PC-9 (cell line): ENCODE measurements at regions not wholly inside any gene's neighbourhood (a gene's known extent, or its start where the extent isn't known, plus 50 kb on each side); places are given as distances from the start of the nearest gene placed in this dataset.

ENCODE experiments used
- BruUV-seq: library from RNA; stranded (reverse); fragments of 400-500 nt; replicated peaks from 2 replicates; lab custom pipeline; 2021; lab: Mats Ljungman, UMichigan
- CTCF ChIA-PET: fragments of 300-600 bp; sonication (Branson Sonifier 250); formaldehyde crosslinking; loops from one replicate; lab custom pipeline; 2022; ENCODE audit warnings: antibody characterized with exemption; lab: Charles Lee
- POLR2A ChIA-PET: fragments of 300-600 bp; sonication (Branson Sonifier 250); formaldehyde crosslinking; loops from one replicate; lab custom pipeline; 2022; ENCODE audit warnings: antibody characterized with exemption; ENCODE audit not compliant: unreplicated experiment; lab: Charles Lee
- DNase-seq, 2 experiments: peaks; one replicate each; pipeline versions ENCODE4 v3.0.0 to v3.0.0-alpha.2; 2015 to 2022; ENCODE audit warnings: mixed read lengths in 1 of 2
- H2AFZ ChIP-seq: fragments of 200-600 bp; sonication (generic); 2 replicates; pipeline ENCODE4 v1.8.1; 2017; ENCODE audit warnings: antibody characterized with exemption
- H3F3A ChIP-seq: fragments of 200-600 bp; sonication (generic); 2 replicates; pipeline ENCODE4 v1.8.1; 2017; ENCODE audit warnings: antibody characterized with exemption, mild to moderate bottlenecking, low read depth; ENCODE audit not compliant: insufficient read depth
- H3K27ac ChIP-seq: fragments of 200-600 bp; sonication (generic); 2 replicates; pipeline ENCODE4 v1.6.1; 2016; ENCODE audit warnings: mixed run types
- H3K27me3 ChIP-seq: fragments of 200-600 bp; sonication (generic); 2 replicates; pipeline ENCODE4 v1.6.1; 2016; ENCODE audit warnings: low read depth, mixed run types; ENCODE audit not compliant: insufficient read depth
- H3K36me3 ChIP-seq: fragments of 200-600 bp; sonication (generic); 2 replicates; pipeline ENCODE4 v1.6.1; 2016; ENCODE audit warnings: low read depth, mixed run types
- H3K4me1 ChIP-seq: fragments of 200-600 bp; sonication (generic); replicated peaks from 2 replicates; pipeline ENCODE4 v1.6.1; 2016; ENCODE audit warnings: mixed run types; ENCODE audit not compliant: insufficient read depth
- H3K4me2 ChIP-seq: fragments of 200-600 bp; sonication (generic); 2 replicates; pipeline ENCODE4 v1.6.1; 2017; ENCODE audit warnings: mixed run types
- H3K4me3 ChIP-seq: fragments of 200-600 bp; sonication (generic); 2 replicates; pipeline ENCODE4 v1.6.1; 2016; ENCODE audit warnings: mixed run types
- H3K79me2 ChIP-seq: fragments of 200-600 bp; sonication (generic); 2 replicates; pipeline ENCODE4 v1.6.1; 2017; ENCODE audit warnings: low read depth, mixed run types
- H3K9me2 ChIP-seq: fragments of 200-600 bp; sonication (generic); 2 replicates; pipeline ENCODE4 v1.8.1; 2017; ENCODE audit warnings: mild to moderate bottlenecking; ENCODE audit not compliant: insufficient read depth
- H3K9me3 ChIP-seq: fragments of 200-600 bp; sonication (generic); 2 replicates; pipeline ENCODE4 v1.8.1; 2016; ENCODE audit warnings: low read depth; ENCODE audit not compliant: insufficient read depth
- H4K20me1 ChIP-seq: fragments of 200-600 bp; sonication (generic); 2 replicates; pipeline ENCODE4 v1.8.1; 2017; ENCODE audit not compliant: insufficient read depth
- CTCF ChIP-seq: fragments of 200-600 bp; sonication (generic); conservative IDR thresholded peaks from 2 replicates; pipeline ENCODE4 v1.6.1; 2017; ENCODE audit warnings: mixed run types, antibody characterized with exemption, mild to moderate bottlenecking, moderate library complexity
- EZH2 ChIP-seq: fragments of 200-600 bp; sonication (generic); IDR thresholded peaks from 2 replicates; pipeline ENCODE4 v1.8.0; 2017; ENCODE audit warnings: antibody characterized with exemption, low read depth
- intact Hi-C: fragments of 100-400 bp; cut with micrococcal nuclease; formaldehyde crosslinking; loops from one replicate; pipeline ENCODE4 v1.10.0; 2022; ENCODE audit not compliant: unreplicated experiment

- Histone ChIP-seq H3K4me1 (no peaks in the 10 kb centered on the region), H2AFZ (no peak overlapping the region), H4K20me1 (no peaks in the 10 kb centered on the region), H3K27ac (no peak overlapping the region), H3K27me3 (peaks cover 32% of the 10 kb centered on the region), H3K4me3 (no peak overlapping the region), H3K36me3 (no peaks in the 10 kb centered on the region), H3K4me2 (no peak overlapping the region), H3F3A (no peaks in the 10 kb centered on the region), H3K9me2 (no peaks in the 10 kb centered on the region), H3K9me3 (no peaks in the 10 kb centered on the region), H3K79me2 (no peaks in the 10 kb centered on the region)
- DNase-seq: no peak
- ChIA-PET POLR2A (no interaction called here), CTCF (no interaction called here)
- TF ChIP-seq EZH2: no peak
- no peak for TF ChIP-seq CTCF
- intact Hi-C loops: no loop called here
- no TSS peak for BruUV-seq
Observed at GRCh38 chr7:42570944-42571343, 333.9 kb upstream of the GLI3 start.

GRCh38 chr7:42567051-42567450 is 330.0 kb upstream of the GLI3 start:
- no peaks in the 10 kb centered on the region for H3K9me2 ChIP-seq
- no peak overlapping the region for H3K4me3 ChIP-seq
- no peaks in the 10 kb centered on the region for H3F3A ChIP-seq
- H3K79me2 ChIP-seq: no peaks in the 10 kb centered on the region
- H3K36me3 ChIP-seq: no peaks in the 10 kb centered on the region
- H2AFZ ChIP-seq: no peak overlapping the region
- intact Hi-C loops: no loop called here
- H3K27ac ChIP-seq: no peak overlapping the region
- no peaks in the 10 kb centered on the region for H3K4me1 ChIP-seq
- no peak for DNase-seq
- H3K27me3 ChIP-seq: peaks cover 23% of the 10 kb centered on the region
- ChIA-PET CTCF (no interaction called here), POLR2A (no interaction called here)
- no TSS peak for BruUV-seq
- no peak overlapping the region for H3K4me2 ChIP-seq
- no peak for TF ChIP-seq CTCF
- TF ChIP-seq EZH2: no peak
- no peaks in the 10 kb centered on the region for H3K9me3 ChIP-seq
- 0 out of 2 replicates have a peak, but pooled peaks cover 3% of the 10 kb centered on the region for H4K20me1 ChIP-seq

GRCh38 chr7:42561797-42562196 is 324.8 kb upstream of the GLI3 start:
- Histone ChIP-seq H3K9me2 (no peaks in the 10 kb centered on the region), H4K20me1 (0 out of 2 replicates have a peak, but pooled peaks cover 3% of the 10 kb centered on the region), H3K9me3 (no peaks in the 10 kb centered on the region), H3K4me2 (no peak overlapping the region), H3K27ac (no peak overlapping the region), H3K27me3 (no peaks in the 10 kb centered on the region), H3K79me2 (no peaks in the 10 kb centered on the region), H3K4me1 (no peaks in the 10 kb centered on the region), H2AFZ (no peak overlapping the region), H3F3A (no peaks in the 10 kb centered on the region), H3K4me3 (no peak overlapping the region), H3K36me3 (no peaks in the 10 kb centered on the region)
- no peak for TF ChIP-seq EZH2
- TF ChIP-seq CTCF: no peak
- BruUV-seq: no TSS peak
- CTCF ChIA-PET: no interaction called here
- intact Hi-C loops: no loop called here
- no peak for DNase-seq
- POLR2A ChIA-PET: no interaction called here
